Liver (tissue), 8 donors: ENCODE measurements at regions not wholly inside any gene's neighbourhood (a gene's known extent, or its start where the extent isn't known, plus 50 kb on each side); places are given as distances from the start of the nearest gene placed in this dataset.

ENCODE experiments used
- DNase-seq: peaks from one replicate; pipeline ENCODE4 v3.0.0-alpha.2; 2017; ENCODE audit warnings: low spot score
- H3K27ac ChIP-seq, 2 donors: one replicate each; pipeline ENCODE4 v1.7.0; 2013; ENCODE audit warnings: inconsistent platforms in 2 of 2, low read length in 2 of 2, control low read depth in 1 of 2, low read depth in 1 of 2, mild to moderate bottlenecking in 1 of 2
- H3K27me3 ChIP-seq, 4 donors: one replicate each; pipeline versions ENCODE4 v1.6.1 to v1.7.0; 2013; ENCODE audit warnings: low read length in 3 of 4, inconsistent platforms in 1 of 4, mild to moderate bottlenecking in 1 of 4, moderate library complexity in 1 of 4; ENCODE audit not compliant: control insufficient read depth in 4 of 4, insufficient read depth in 4 of 4
- H3K36me3 ChIP-seq, 4 donors: one replicate each; pipeline versions ENCODE4 v1.6.1 to v1.7.0; 2013; ENCODE audit warnings: low read length in 3 of 4, mild to moderate bottlenecking in 3 of 4, low read depth in 1 of 4, moderate library complexity in 1 of 4; ENCODE audit not compliant: control insufficient read depth in 4 of 4, insufficient read depth in 3 of 4
- H3K4me1 ChIP-seq, 4 donors: one replicate each; pipeline versions ENCODE4 v1.6.1 to v1.7.0; 2013; ENCODE audit warnings: low read length in 3 of 4, mild to moderate bottlenecking in 3 of 4, moderate library complexity in 1 of 4; ENCODE audit not compliant: control insufficient read depth in 4 of 4, insufficient read depth in 4 of 4
- H3K4me3 ChIP-seq, 3 donors: one replicate each; pipeline versions ENCODE4 v1.6.1 to v1.7.0; 2013; ENCODE audit warnings: low read length in 3 of 3, control low read depth in 1 of 3, low read depth in 1 of 3, mild to moderate bottlenecking in 1 of 3
- H3K9ac ChIP-seq, 2 donors: one replicate each; pipeline ENCODE4 v1.7.0; 2013; ENCODE audit warnings: low read length in 2 of 2, mild to moderate bottlenecking in 2 of 2, moderate library complexity in 2 of 2, control low read depth in 1 of 2, low read depth in 1 of 2
- H3K9me3 ChIP-seq, 4 donors: one replicate each; pipeline versions ENCODE4 v1.6.1 to v1.7.0; 2013; ENCODE audit warnings: low read length in 3 of 4; ENCODE audit not compliant: control insufficient read depth in 4 of 4
- ATF3 ChIP-seq: IDR thresholded peaks from 2 replicates; pipeline ENCODE4 v1.6.1; 2016; ENCODE audit warnings: antibody characterized with exemption
- EGR1 ChIP-seq, 2 donors: IDR thresholded peaks; 2 replicates each; pipeline ENCODE4 v1.6.1; 2016 to 2018; ENCODE audit warnings: antibody characterized with exemption in 2 of 2, low read depth in 2 of 2
- FOXA1 ChIP-seq: IDR thresholded peaks from 2 replicates; pipeline ENCODE4 v1.6.1; 2016; ENCODE audit warnings: antibody characterized with exemption
- FOXA2 ChIP-seq: IDR thresholded peaks from 2 replicates; pipeline ENCODE4 v1.6.1; 2016; ENCODE audit warnings: antibody characterized with exemption
- GABPA ChIP-seq, 2 donors: IDR thresholded peaks in 1 of 2; conservative IDR thresholded peaks in 1 of 2; 2 replicates each; pipeline ENCODE4 v1.6.1; 2016; ENCODE audit warnings: antibody characterized with exemption in 2 of 2, mild to moderate bottlenecking in 1 of 2, moderate library complexity in 1 of 2
- HNF4A ChIP-seq, 2 donors: conservative IDR thresholded peaks; 2 replicates each; pipeline ENCODE4 v1.6.1; 2016; ENCODE audit warnings: antibody characterized with exemption in 2 of 2, mild to moderate bottlenecking in 2 of 2
- HNF4G ChIP-seq: IDR thresholded peaks from 2 replicates; pipeline ENCODE4 v1.6.1; 2016; ENCODE audit warnings: antibody characterized with exemption
- JUND ChIP-seq, 2 donors: IDR thresholded peaks; 2 replicates each; pipeline ENCODE4 v1.6.1; 2016; ENCODE audit warnings: antibody characterized with exemption in 2 of 2
- MAX ChIP-seq: IDR thresholded peaks from 2 replicates; pipeline ENCODE4 v1.6.1; 2016; ENCODE audit warnings: antibody characterized with exemption
- NR2F2 ChIP-seq: IDR thresholded peaks from 2 replicates; pipeline ENCODE4 v1.6.1; 2016; ENCODE audit warnings: antibody characterized with exemption
- RAD21 ChIP-seq, 2 donors: IDR thresholded peaks; 2 replicates each; pipeline ENCODE4 v1.6.1; 2016; ENCODE audit warnings: antibody characterized with exemption in 2 of 2, mild to moderate bottlenecking in 2 of 2
- REST ChIP-seq: IDR thresholded peaks from 2 replicates; pipeline ENCODE4 v1.6.1; 2016; ENCODE audit warnings: antibody characterized with exemption, mild to moderate bottlenecking
- RXRA ChIP-seq, 2 donors: IDR thresholded peaks; 2 replicates each; pipeline ENCODE4 v1.6.1; 2017 to 2018; ENCODE audit warnings: antibody characterized with exemption in 2 of 2, mild to moderate bottlenecking in 1 of 2
- SP1 ChIP-seq: IDR thresholded peaks from 2 replicates; pipeline ENCODE4 v1.6.1; 2018; ENCODE audit warnings: antibody characterized with exemption, mild to moderate bottlenecking
- TAF1 ChIP-seq: conservative IDR thresholded peaks from 2 replicates; pipeline ENCODE4 v1.6.1; 2016; ENCODE audit warnings: antibody characterized with exemption, mild to moderate bottlenecking
- YY1 ChIP-seq: IDR thresholded peaks from 2 replicates; pipeline ENCODE4 v1.6.1; 2016; ENCODE audit warnings: antibody characterized with exemption, mild to moderate bottlenecking
- WGBS: extraction: QIAGEN DNeasy Blood & Tissue Kit; methylation state at CpG from one replicate; pipeline ENCODE4 v1.1.7; 2013; 5-methylcytosine and 5-hydroxymethylcytosine counted together
- TF ChIP-seq, protein P1 (sequence below): IDR thresholded peaks from 2 replicates; pipeline ENCODE4 v1.6.1; 2016; ENCODE audit warnings: antibody characterized with exemption
- TF ChIP-seq, protein P2 (sequence below): fragments of 150-350 bp; IDR thresholded peaks from 2 replicates; pipeline ENCODE4 v1.5.1; 2017; ENCODE audit warnings: improper control_type of control experiment, low read depth, low read length; ENCODE audit not compliant: missing input control
- donor health status: healthy.
- donor health status: healthy.
- donor health status: healthy.
- donor health status: healthy.
- donor health status: healthy.

GRCh38 chr5:2278825-2279456 is 396.2 kb upstream of the IRX4 start (continued):
- no peak for TF ChIP-seq REST

- Histone ChIP-seq H3K36me3 (no peaks in the 10 kb centered on the region), H3K4me1 (no peaks in the 10 kb centered on the region), H3K27me3 (no peaks in the 10 kb centered on the region), H3K9me3 (no peaks in the 10 kb centered on the region), H3K4me3 (no peak overlapping the region), H3K9ac (no peak overlapping the region), H3K27ac (no peak overlapping the region)
- 87% methylated on average over 15 of the region's 15 CpGs for WGBS
- DNase-seq, result no peak
- TF ChIP-seq YY1 (no peak), MAX (no peak), JUND (IDR thresholded peaks at IDR 0.05) (no peak), NR2F2 (no peak), HNF4G (no peak), GABPA (IDR thresholded peaks at IDR 0.05 in 1 of 2, conservative IDR thresholded peaks at IDR 0.05 in 1 of 2) (no peak), EGR1 (IDR thresholded peaks at IDR 0.05; ENCODE audit: low read depth in 2 of 2) (no peak), RAD21 (IDR thresholded peaks at IDR 0.05) (no peak), RXRA (IDR thresholded peaks at IDR 0.05) (no peak), TAF1 (no peak), ATF3 (no peak), HNF4A (conservative IDR thresholded peaks at IDR 0.05) (no peak), FOXA2 (no peak), REST (no peak), SP1 (no peak), FOXA1 (no peak)
- TF ChIP-seq, protein P1, sequence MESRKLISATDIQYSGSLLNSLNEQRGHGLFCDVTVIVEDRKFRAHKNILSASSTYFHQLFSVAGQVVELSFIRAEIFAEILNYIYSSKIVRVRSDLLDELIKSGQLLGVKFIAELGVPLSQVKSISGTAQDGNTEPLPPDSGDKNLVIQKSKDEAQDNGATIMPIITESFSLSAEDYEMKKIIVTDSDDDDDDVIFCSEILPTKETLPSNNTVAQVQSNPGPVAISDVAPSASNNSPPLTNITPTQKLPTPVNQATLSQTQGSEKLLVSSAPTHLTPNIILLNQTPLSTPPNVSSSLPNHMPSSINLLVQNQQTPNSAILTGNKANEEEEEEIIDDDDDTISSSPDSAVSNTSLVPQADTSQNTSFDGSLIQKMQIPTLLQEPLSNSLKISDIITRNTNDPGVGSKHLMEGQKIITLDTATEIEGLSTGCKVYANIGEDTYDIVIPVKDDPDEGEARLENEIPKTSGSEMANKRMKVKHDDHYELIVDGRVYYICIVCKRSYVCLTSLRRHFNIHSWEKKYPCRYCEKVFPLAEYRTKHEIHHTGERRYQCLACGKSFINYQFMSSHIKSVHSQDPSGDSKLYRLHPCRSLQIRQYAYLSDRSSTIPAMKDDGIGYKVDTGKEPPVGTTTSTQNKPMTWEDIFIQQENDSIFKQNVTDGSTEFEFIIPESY, result no peak
- TF ChIP-seq, protein P2, sequence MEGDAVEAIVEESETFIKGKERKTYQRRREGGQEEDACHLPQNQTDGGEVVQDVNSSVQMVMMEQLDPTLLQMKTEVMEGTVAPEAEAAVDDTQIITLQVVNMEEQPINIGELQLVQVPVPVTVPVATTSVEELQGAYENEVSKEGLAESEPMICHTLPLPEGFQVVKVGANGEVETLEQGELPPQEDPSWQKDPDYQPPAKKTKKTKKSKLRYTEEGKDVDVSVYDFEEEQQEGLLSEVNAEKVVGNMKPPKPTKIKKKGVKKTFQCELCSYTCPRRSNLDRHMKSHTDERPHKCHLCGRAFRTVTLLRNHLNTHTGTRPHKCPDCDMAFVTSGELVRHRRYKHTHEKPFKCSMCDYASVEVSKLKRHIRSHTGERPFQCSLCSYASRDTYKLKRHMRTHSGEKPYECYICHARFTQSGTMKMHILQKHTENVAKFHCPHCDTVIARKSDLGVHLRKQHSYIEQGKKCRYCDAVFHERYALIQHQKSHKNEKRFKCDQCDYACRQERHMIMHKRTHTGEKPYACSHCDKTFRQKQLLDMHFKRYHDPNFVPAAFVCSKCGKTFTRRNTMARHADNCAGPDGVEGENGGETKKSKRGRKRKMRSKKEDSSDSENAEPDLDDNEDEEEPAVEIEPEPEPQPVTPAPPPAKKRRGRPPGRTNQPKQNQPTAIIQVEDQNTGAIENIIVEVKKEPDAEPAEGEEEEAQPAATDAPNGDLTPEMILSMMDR, result no peak
These were observed 395.2 kb upstream of the IRX4 start for GRCh38 chr5:2277886-2278285.
